Mesothelial cell of epicardium (in vitro differentiated cells): ENCODE measurements at regions not wholly inside any gene's neighbourhood (a gene's known extent, or its start where the extent isn't known, plus 50 kb on each side); places are given as distances from the start of the nearest gene placed in this dataset.

Source experiments
- DNase-seq, 2 experiments: peaks; one replicate each; pipeline ENCODE4 v3.0.0; 2021; ENCODE audit warnings: low spot score in 2 of 2; ENCODE audit not compliant: unreplicated experiment in 2 of 2
- H3K27ac Mint-ChIP-seq: 2 replicates; pipeline ENCODE4 v1.8.0; 2021; ENCODE audit warnings: mixed read lengths
- H3K27me3 Mint-ChIP-seq: 2 replicates; pipeline ENCODE4 v1.8.0; 2021; ENCODE audit warnings: low read depth, mixed read lengths
- H3K36me3 Mint-ChIP-seq: 2 replicates; pipeline ENCODE4 v1.8.0; 2021; ENCODE audit warnings: mixed read lengths
- H3K4me1 Mint-ChIP-seq: 2 replicates; pipeline ENCODE4 v1.8.0; 2021; ENCODE audit warnings: mixed read lengths
- H3K4me3 Mint-ChIP-seq: 2 replicates; pipeline ENCODE4 v1.8.0; 2021; ENCODE audit warnings: mild to moderate bottlenecking, moderate library complexity, mixed read lengths
- H3K9me3 Mint-ChIP-seq: 2 replicates; pipeline ENCODE4 v1.8.0; 2021; ENCODE audit warnings: mixed read lengths
- TF ChIP-seq, protein P1 (sequence below): fragments of 200-600 bp; sonication (generic); IDR thresholded peaks from one replicate; pipeline ENCODE4 v1.5.0; 2021; ENCODE audit warnings: antibody characterized with exemption; ENCODE audit not compliant: unreplicated experiment

DNA sequence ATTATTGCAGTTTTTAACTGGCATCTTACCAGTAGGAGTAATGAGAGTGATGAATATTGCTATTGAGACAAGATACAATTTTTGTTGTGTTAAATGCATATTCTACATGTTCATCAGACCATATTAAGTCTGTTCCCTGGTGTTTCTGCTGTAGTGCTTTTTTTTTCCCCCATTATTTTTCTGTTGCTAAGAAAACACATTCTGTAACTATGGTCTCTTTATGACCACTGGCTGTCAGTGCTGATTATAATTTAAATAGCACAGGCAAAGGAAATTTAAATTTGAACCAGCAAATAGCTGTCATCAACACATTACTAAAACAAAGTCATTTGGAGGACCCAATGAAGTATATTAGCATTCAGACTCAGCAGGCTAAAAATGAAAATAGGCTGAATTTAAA, 98.3 kb upstream of the ANKRD50 start:
- TF ChIP-seq, protein P1, sequence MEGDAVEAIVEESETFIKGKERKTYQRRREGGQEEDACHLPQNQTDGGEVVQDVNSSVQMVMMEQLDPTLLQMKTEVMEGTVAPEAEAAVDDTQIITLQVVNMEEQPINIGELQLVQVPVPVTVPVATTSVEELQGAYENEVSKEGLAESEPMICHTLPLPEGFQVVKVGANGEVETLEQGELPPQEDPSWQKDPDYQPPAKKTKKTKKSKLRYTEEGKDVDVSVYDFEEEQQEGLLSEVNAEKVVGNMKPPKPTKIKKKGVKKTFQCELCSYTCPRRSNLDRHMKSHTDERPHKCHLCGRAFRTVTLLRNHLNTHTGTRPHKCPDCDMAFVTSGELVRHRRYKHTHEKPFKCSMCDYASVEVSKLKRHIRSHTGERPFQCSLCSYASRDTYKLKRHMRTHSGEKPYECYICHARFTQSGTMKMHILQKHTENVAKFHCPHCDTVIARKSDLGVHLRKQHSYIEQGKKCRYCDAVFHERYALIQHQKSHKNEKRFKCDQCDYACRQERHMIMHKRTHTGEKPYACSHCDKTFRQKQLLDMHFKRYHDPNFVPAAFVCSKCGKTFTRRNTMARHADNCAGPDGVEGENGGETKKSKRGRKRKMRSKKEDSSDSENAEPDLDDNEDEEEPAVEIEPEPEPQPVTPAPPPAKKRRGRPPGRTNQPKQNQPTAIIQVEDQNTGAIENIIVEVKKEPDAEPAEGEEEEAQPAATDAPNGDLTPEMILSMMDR: no peak
- no peaks in the 10 kb centered on the region for H3K27me3 Mint-ChIP-seq
- peaks cover 2% of the 10 kb centered on the region for H3K4me1 Mint-ChIP-seq
- H3K27ac Mint-ChIP-seq: no peak overlapping the region
- H3K36me3 Mint-ChIP-seq: peaks cover 9% of the 10 kb centered on the region
- H3K9me3 Mint-ChIP-seq: peaks cover 31% of the 10 kb centered on the region
- DNase-seq: no peak
- no peak overlapping the region for H3K4me3 Mint-ChIP-seq

DNA sequence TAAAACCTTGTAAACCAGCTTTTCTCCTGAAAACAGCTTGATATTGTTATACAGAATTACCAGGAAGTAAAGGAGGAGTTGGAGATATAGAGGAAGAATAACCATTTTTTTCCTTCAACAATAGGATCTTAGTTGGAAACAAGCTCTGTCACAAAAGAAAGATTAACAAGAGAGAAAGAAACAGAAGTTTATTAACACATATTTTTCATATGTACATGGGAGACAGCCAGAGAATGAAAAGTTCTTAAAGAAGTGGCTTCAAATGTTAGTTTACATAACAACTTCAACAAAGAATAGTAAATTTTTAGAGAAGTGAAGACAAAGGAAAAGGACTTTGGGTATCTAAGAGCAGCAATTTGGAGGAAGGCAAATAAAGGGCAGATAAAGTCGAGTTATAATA, 94.9 kb upstream of the ANKRD50 start:
- no peak overlapping the region for H3K4me3 Mint-ChIP-seq
- peaks cover 22% of the 10 kb centered on the region for H3K9me3 Mint-ChIP-seq

GRCh38 chr4:124806403-124806802, 93.9 kb upstream of the ANKRD50 start:
- peaks cover 1% of the 10 kb centered on the region for H3K36me3 Mint-ChIP-seq
- peaks cover 13% of the 10 kb centered on the region for H3K9me3 Mint-ChIP-seq
- DNase-seq: no peak
- TF ChIP-seq, protein P1: no peak
- no peaks in the 10 kb centered on the region for H3K27me3 Mint-ChIP-seq
- no peak overlapping the region for H3K4me3 Mint-ChIP-seq
- H3K4me1 Mint-ChIP-seq: peaks cover 8% of the 10 kb centered on the region
- no peak overlapping the region for H3K27ac Mint-ChIP-seq

More for the DNA sequence above, 94.9 kb upstream of the ANKRD50 start:
- Mint-ChIP-seq H3K36me3 (peaks cover 9% of the 10 kb centered on the region), H3K27me3 (no peaks in the 10 kb centered on the region), H3K27ac (no peak overlapping the region), H3K4me1 (peaks cover 8% of the 10 kb centered on the region)
- DNase-seq: no peak
- TF ChIP-seq, protein P1: no peak

DNA sequence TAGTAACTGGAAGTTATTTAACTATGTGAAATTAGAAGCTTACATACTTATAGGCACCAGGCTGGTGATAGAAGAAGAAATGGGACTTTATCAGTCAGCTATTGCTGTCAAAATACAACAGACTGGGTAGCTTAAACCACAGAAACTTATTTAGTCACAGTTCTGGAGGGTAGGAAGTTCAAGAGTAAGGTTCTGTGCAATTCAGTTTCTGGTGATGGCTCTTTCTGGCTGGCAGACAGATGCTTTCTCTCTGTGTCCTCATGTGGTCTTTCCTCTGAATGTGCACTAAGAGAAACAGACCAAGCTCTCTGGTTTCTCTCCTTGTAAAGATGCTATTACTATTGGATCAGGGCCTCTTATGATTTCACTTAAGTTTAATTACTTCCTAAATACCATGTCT, 92.1 kb upstream of the ANKRD50 start:
- DNase-seq: no peak
- peaks cover 20% of the 10 kb centered on the region for H3K9me3 Mint-ChIP-seq
- H3K27ac Mint-ChIP-seq: no peak overlapping the region
- TF ChIP-seq, protein P1: no peak
- no peaks in the 10 kb centered on the region for H3K36me3 Mint-ChIP-seq
- no peaks in the 10 kb centered on the region for H3K27me3 Mint-ChIP-seq
- H3K4me3 Mint-ChIP-seq: no peak overlapping the region
- peaks cover 8% of the 10 kb centered on the region for H3K4me1 Mint-ChIP-seq

GRCh38 chr4:124804041-124804440, 91.5 kb upstream of the ANKRD50 start:
- Mint-ChIP-seq H3K9me3 (peaks cover 20% of the 10 kb centered on the region), H3K4me3 (no peak overlapping the region), H3K4me1 (peaks cover 8% of the 10 kb centered on the region), H3K36me3 (no peaks in the 10 kb centered on the region), H3K27me3 (no peaks in the 10 kb centered on the region), H3K27ac (no peak overlapping the region)
- TF ChIP-seq, protein P1: no peak
- no peak for DNase-seq

GRCh38 chr4:124803641-124804040, 91.1 kb upstream of the ANKRD50 start:
- H3K36me3 Mint-ChIP-seq: no peaks in the 10 kb centered on the region
- no peak overlapping the region for H3K4me3 Mint-ChIP-seq
- no peak overlapping the region for H3K27ac Mint-ChIP-seq
- peaks cover 6% of the 10 kb centered on the region for H3K4me1 Mint-ChIP-seq
- no peaks in the 10 kb centered on the region for H3K27me3 Mint-ChIP-seq
- no peak for DNase-seq
- peaks cover 20% of the 10 kb centered on the region for H3K9me3 Mint-ChIP-seq
- TF ChIP-seq, protein P1: no peak
